Immature natural killer cell (primary cell): ENCODE measurements at regions not wholly inside any gene's neighbourhood (a gene's known extent, or its start where the extent isn't known, plus 50 kb on each side); places are given as distances from the start of the nearest gene placed in this dataset.
"Not testable (repeated sequence)": the region's sequence is repeated elsewhere in the genome, so short reads cannot be mapped to it uniquely, and the experiment has no call there.

Experiments
- DNase-seq, 3 donors: peaks; one replicate each; pipeline ENCODE4 v3.0.0; 2022; ENCODE audit warnings: mixed read lengths in 1 of 3
- H3K27ac Mint-ChIP-seq, 6 donors: one replicate each; pipeline ENCODE4 v1.8.0; 2020; ENCODE audit warnings: mixed read lengths in 6 of 6, mild to moderate bottlenecking in 5 of 6, inconsistent platforms in 4 of 6, moderate library complexity in 3 of 6
- H3K27me3 Mint-ChIP-seq, 3 donors: one replicate each; pipeline ENCODE4 v1.8.0; 2020 to 2021; ENCODE audit warnings: low read depth in 3 of 3, mild to moderate bottlenecking in 3 of 3, mixed read lengths in 3 of 3, moderate library complexity in 3 of 3, inconsistent platforms in 1 of 3
- H3K36me3 Mint-ChIP-seq, 3 donors: one replicate each; pipeline ENCODE4 v1.8.0; 2020; ENCODE audit warnings: mixed read lengths in 3 of 3, inconsistent platforms in 2 of 3, mild to moderate bottlenecking in 2 of 3
- H3K4me1 Mint-ChIP-seq, 2 donors: one replicate each; pipeline ENCODE4 v1.8.0; 2020; ENCODE audit warnings: inconsistent platforms in 2 of 2, mild to moderate bottlenecking in 2 of 2, mixed read lengths in 2 of 2, moderate library complexity in 1 of 2
- H3K4me3 Mint-ChIP-seq, 5 donors: one replicate each; pipeline ENCODE4 v1.8.0; 2020; ENCODE audit warnings: mild to moderate bottlenecking in 5 of 5, mixed read lengths in 5 of 5, inconsistent platforms in 3 of 5, moderate library complexity in 3 of 5
- H3K9me3 Mint-ChIP-seq, 6 donors: one replicate each; pipeline ENCODE4 v1.8.0; 2020; ENCODE audit warnings: mild to moderate bottlenecking in 6 of 6, mixed read lengths in 6 of 6, inconsistent platforms in 4 of 6, moderate library complexity in 3 of 6

GRCh38 chr1:184188037-184188436 lies 136.5 kb downstream of the TSEN15 start:
- H3K4me1 Mint-ChIP-seq, result no peaks in the 10 kb centered on the region
- no peak overlapping the region for H3K27ac Mint-ChIP-seq
- H3K4me3 Mint-ChIP-seq, result no peak overlapping the region
- H3K27me3 Mint-ChIP-seq, result peaks cover 0 to 9% (median 1%) of the 10 kb centered on the region in 3 donors
- H3K9me3 Mint-ChIP-seq, result peaks cover 0 to 3% (median 0%) of the 10 kb centered on the region in 6 donors
- H3K36me3 Mint-ChIP-seq, result no peaks in the 10 kb centered on the region
- no peak for DNase-seq

GRCh38 chr1:184189361-184189760 lies 137.8 kb downstream of the TSEN15 start:
- no peaks in the 10 kb centered on the region for H3K36me3 Mint-ChIP-seq
- no peak overlapping the region for H3K27ac Mint-ChIP-seq
- H3K4me3 Mint-ChIP-seq, result no peak overlapping the region
- H3K9me3 Mint-ChIP-seq, result peaks cover 0 to 2% (median 0%) of the 10 kb centered on the region in 6 donors
- H3K27me3 Mint-ChIP-seq, result peaks cover 0 to 12% (median 1%) of the 10 kb centered on the region in 3 donors
- no peaks in the 10 kb centered on the region for H3K4me1 Mint-ChIP-seq
- DNase-seq, result no peak

GRCh38 chr1:184190616-184191015 lies 139.1 kb downstream of the TSEN15 start:
- H3K4me1 Mint-ChIP-seq, result no peaks in the 10 kb centered on the region
- no peak overlapping the region for H3K27ac Mint-ChIP-seq
- DNase-seq, result no peak
- peaks cover 0 to 12% (median 1%) of the 10 kb centered on the region in 3 donors for H3K27me3 Mint-ChIP-seq
- no peaks in the 10 kb centered on the region for H3K36me3 Mint-ChIP-seq
- no peaks in the 10 kb centered on the region for H3K9me3 Mint-ChIP-seq
- H3K4me3 Mint-ChIP-seq, result no peak overlapping the region

- no peak overlapping the region for H3K4me3 Mint-ChIP-seq
- H3K36me3 Mint-ChIP-seq, result no peaks in the 10 kb centered on the region
- H3K27me3 Mint-ChIP-seq, result peaks cover 0 to 12% (median 1%) of the 10 kb centered on the region in 3 donors
- no peak overlapping the region for H3K27ac Mint-ChIP-seq
- H3K4me1 Mint-ChIP-seq, result no peaks in the 10 kb centered on the region
- DNase-seq, result no peak
- H3K9me3 Mint-ChIP-seq, result no peaks in the 10 kb centered on the region
These were observed 139.7 kb downstream of the TSEN15 start for GRCh38 chr1:184191181-184191621.

- Mint-ChIP-seq H3K9me3 (peaks cover 0 to 3% (median 0%) of the 10 kb centered on the region in 6 donors), H3K36me3 (no peaks in the 10 kb centered on the region), H3K27me3 (peaks cover 0 to 12% (median 0%) of the 10 kb centered on the region in 3 donors), H3K4me1 (no peaks in the 10 kb centered on the region), H3K27ac (no peak overlapping the region), H3K4me3 (no peak overlapping the region)
- DNase-seq, result no peak
These were observed 141.3 kb downstream of the TSEN15 start for GRCh38 chr1:184192796-184193195.

- Mint-ChIP-seq H3K9me3 (peaks cover 0 to 3% (median 0%) of the 10 kb centered on the region in 6 donors), H3K27me3 (peaks cover 0 to 10% (median 0%) of the 10 kb centered on the region in 3 donors), H3K27ac (no peak overlapping the region), H3K4me3 (no peak overlapping the region), H3K4me1 (no peaks in the 10 kb centered on the region), H3K36me3 (no peaks in the 10 kb centered on the region)
- no peak for DNase-seq
These were observed 141.9 kb downstream of the TSEN15 start for GRCh38 chr1:184193451-184193850.

- H3K4me3 Mint-ChIP-seq, result no peak overlapping the region
- no peak overlapping the region for H3K27ac Mint-ChIP-seq
- no peak for DNase-seq
- H3K9me3 Mint-ChIP-seq, result peaks cover 0 to 3% (median 0%) of the 10 kb centered on the region in 6 donors
- no peaks in the 10 kb centered on the region for H3K4me1 Mint-ChIP-seq
- H3K36me3 Mint-ChIP-seq, result no peaks in the 10 kb centered on the region
- peaks cover 0 to 10% (median 0%) of the 10 kb centered on the region in 3 donors for H3K27me3 Mint-ChIP-seq
These were observed 142.7 kb downstream of the TSEN15 start for GRCh38 chr1:184194236-184194635.

GRCh38 chr1:184195722-184196121 lies 144.2 kb downstream of the TSEN15 start:
- H3K4me3 Mint-ChIP-seq, H3K27me3 Mint-ChIP-seq, H3K4me1 Mint-ChIP-seq, DNase-seq, H3K36me3 Mint-ChIP-seq, H3K27ac Mint-ChIP-seq, H3K9me3 Mint-ChIP-seq: not testable (repeated sequence)

GRCh38 chr1:184197831-184198230 lies 146.3 kb downstream of the TSEN15 start:
- Mint-ChIP-seq H3K27me3 (peaks cover 2 to 3% (median 3%) of the 10 kb centered on the region in 3 donors), H3K9me3 (peaks cover 0 to 3% (median 0%) of the 10 kb centered on the region in 6 donors), H3K4me3 (no peak overlapping the region), H3K4me1 (no peaks in the 10 kb centered on the region), H3K36me3 (peaks cover 0 to 4% (median 0%) of the 10 kb centered on the region in 3 donors), H3K27ac (no peak overlapping the region)
- DNase-seq, result no peak

GRCh38 chr1:184199036-184199435 lies 147.5 kb downstream of the TSEN15 start:
- H3K4me1 Mint-ChIP-seq, result no peaks in the 10 kb centered on the region
- H3K27ac Mint-ChIP-seq, result no peak overlapping the region
- H3K4me3 Mint-ChIP-seq, result no peak overlapping the region
- peaks cover 0 to 3% (median 0%) of the 10 kb centered on the region in 6 donors for H3K9me3 Mint-ChIP-seq
- H3K36me3 Mint-ChIP-seq, result peaks cover 0 to 4% (median 0%) of the 10 kb centered on the region in 3 donors
- peaks cover under 1 to 3% (median 2%) of the 10 kb centered on the region in 3 donors for H3K27me3 Mint-ChIP-seq
- DNase-seq, result no peak

- H3K9me3 Mint-ChIP-seq, result peaks cover 0 to 3% (median 0%) of the 10 kb centered on the region in 6 donors
- H3K4me3 Mint-ChIP-seq, result no peak overlapping the region
These were observed 148.0 kb downstream of the TSEN15 start for GRCh38 chr1:184199438-184200085.

GRCh38 chr1:184208622-184209021 lies 157.1 kb downstream of the TSEN15 start:
- Mint-ChIP-seq H3K36me3 (peaks cover 0 to 3% (median 0%) of the 10 kb centered on the region in 3 donors), H3K27me3 (peaks cover 1 to 5% (median 2%) of the 10 kb centered on the region in 3 donors), H3K9me3 (no peaks in the 10 kb centered on the region), H3K4me3 (no peak overlapping the region), H3K27ac (no peak overlapping the region), H3K4me1 (no peaks in the 10 kb centered on the region)
- no peak for DNase-seq

More at GRCh38 chr1:184199438-184200085, 148.0 kb downstream of the TSEN15 start:
- Mint-ChIP-seq H3K27ac (no peak overlapping the region), H3K4me1 (no peaks in the 10 kb centered on the region), H3K27me3 (peaks cover 0 to 3% (median 2%) of the 10 kb centered on the region in 3 donors), H3K36me3 (peaks cover 0 to 4% (median 0%) of the 10 kb centered on the region in 3 donors)
- no peak for DNase-seq

- H3K27ac Mint-ChIP-seq, result no peak overlapping the region
- H3K27me3 Mint-ChIP-seq, result peaks cover 3 to 5% (median 4%) of the 10 kb centered on the region in 3 donors
- H3K9me3 Mint-ChIP-seq, result no peaks in the 10 kb centered on the region
- peaks cover 0 to 5% of the 10 kb centered on the region in 2 donors for H3K4me1 Mint-ChIP-seq
- no peak overlapping the region for H3K4me3 Mint-ChIP-seq
- no peak for DNase-seq
- peaks cover 0 to 3% (median 0%) of the 10 kb centered on the region in 3 donors for H3K36me3 Mint-ChIP-seq
These were observed 158.5 kb downstream of the TSEN15 start for GRCh38 chr1:184210031-184210430.

- no peak for DNase-seq
- peaks cover 3 to 5% (median 4%) of the 10 kb centered on the region in 3 donors for H3K27me3 Mint-ChIP-seq
- H3K4me1 Mint-ChIP-seq, result peaks cover 0 to 5% of the 10 kb centered on the region in 2 donors
- no peak overlapping the region for H3K27ac Mint-ChIP-seq
- H3K4me3 Mint-ChIP-seq, result no peak overlapping the region
- H3K36me3 Mint-ChIP-seq, result peaks cover 0 to 3% (median 0%) of the 10 kb centered on the region in 3 donors
- no peaks in the 10 kb centered on the region for H3K9me3 Mint-ChIP-seq
These were observed 159.3 kb downstream of the TSEN15 start for GRCh38 chr1:184210862-184211261.
